Activated T-helper 17 cell treated with anti-CD3 and anti-CD28 coated beads, Interleukin-2, amount 50 U/mL, for 72 hours (primary cell): ENCODE measurements at regions not wholly inside any gene's neighbourhood (a gene's known extent, or its start where the extent isn't known, plus 50 kb on each side); places are given as distances from the start of the nearest gene placed in this dataset.
A peak's percentile ranks its signal among the peaks of the same experiment; 100 is the strongest.

Source experiments
- ATAC-seq: fragments of 150-1000 bp; cut with Tn5 transposase; replicated peaks from 2 replicates; pipeline ENCODE4 v1.10.0; 2021; ENCODE audit warnings: mild to moderate bottlenecking, moderate library complexity
- H3K27ac Mint-ChIP-seq: one replicate; pipeline ENCODE4 v1.8.0; 2022; ENCODE audit warnings: mixed read lengths
- H3K27me3 Mint-ChIP-seq: one replicate; pipeline ENCODE4 v1.8.0; 2022; ENCODE audit warnings: mixed read lengths
- H3K36me3 Mint-ChIP-seq: one replicate; pipeline ENCODE4 v1.8.0; 2022; ENCODE audit warnings: low read depth, mild to moderate bottlenecking, mixed read lengths
- H3K4me1 Mint-ChIP-seq: one replicate; pipeline ENCODE4 v1.8.0; 2022; ENCODE audit warnings: mixed read lengths
- H3K4me3 Mint-ChIP-seq: one replicate; pipeline ENCODE4 v1.8.0; 2022; ENCODE audit warnings: mild to moderate bottlenecking, mixed read lengths
- H3K9me3 Mint-ChIP-seq: one replicate; pipeline ENCODE4 v1.8.0; 2022; ENCODE audit warnings: mixed read lengths

DNA sequence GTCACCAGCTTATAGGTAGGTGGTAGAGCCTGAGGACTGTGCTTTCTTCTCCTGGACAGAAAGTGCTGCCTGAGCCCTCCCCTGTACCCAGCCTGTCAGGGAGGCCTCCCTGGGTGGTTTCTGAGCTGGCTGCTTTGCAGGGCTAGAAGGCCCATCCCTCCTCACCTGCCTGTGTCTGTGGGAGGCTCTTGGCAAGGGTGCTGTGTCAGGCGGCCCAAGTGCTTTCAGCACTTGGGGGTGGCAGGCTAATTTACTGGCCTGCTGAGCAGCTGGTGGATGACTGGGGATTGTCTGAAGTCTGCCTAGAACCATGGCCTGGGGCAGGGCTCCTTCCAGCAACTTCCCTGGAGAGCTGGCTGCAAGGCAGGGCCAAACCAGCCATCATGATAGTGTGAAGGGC, 139.0 kb upstream of the NAV2 start:
- peaks cover 5% of the 10 kb centered on the region for H3K27me3 Mint-ChIP-seq
- H3K4me1 Mint-ChIP-seq, result no peaks in the 10 kb centered on the region
- H3K36me3 Mint-ChIP-seq, result no peaks in the 10 kb centered on the region
- no peak for ATAC-seq
- no peak overlapping the region for H3K27ac Mint-ChIP-seq
- H3K4me3 Mint-ChIP-seq, result no peak overlapping the region
- H3K9me3 Mint-ChIP-seq, result no peaks in the 10 kb centered on the region

GRCh38 chr11:19571906-19572305, 140.7 kb upstream of the NAV2 start:
- H3K4me3 Mint-ChIP-seq, result no peak overlapping the region
- H3K27me3 Mint-ChIP-seq, result peaks cover 5% of the 10 kb centered on the region
- no peaks in the 10 kb centered on the region for H3K36me3 Mint-ChIP-seq
- H3K9me3 Mint-ChIP-seq, result no peaks in the 10 kb centered on the region
- no peak for ATAC-seq
- no peaks in the 10 kb centered on the region for H3K4me1 Mint-ChIP-seq
- H3K27ac Mint-ChIP-seq, result no peak overlapping the region

- no peaks in the 10 kb centered on the region for H3K4me1 Mint-ChIP-seq
- no peaks in the 10 kb centered on the region for H3K9me3 Mint-ChIP-seq
- H3K4me3 Mint-ChIP-seq, result no peak overlapping the region
- ATAC-seq, result no peak
- no peak overlapping the region for H3K27ac Mint-ChIP-seq
- H3K36me3 Mint-ChIP-seq, result no peaks in the 10 kb centered on the region
- peaks cover 5% of the 10 kb centered on the region for H3K27me3 Mint-ChIP-seq
Measured at GRCh38 chr11:19570889-19571288, 141.7 kb upstream of the NAV2 start.

GRCh38 chr11:19567996-19568395, 144.6 kb upstream of the NAV2 start:
- Mint-ChIP-seq H3K27ac (no peak overlapping the region), H3K36me3 (no peaks in the 10 kb centered on the region), H3K4me1 (no peaks in the 10 kb centered on the region), H3K9me3 (no peaks in the 10 kb centered on the region), H3K27me3 (peaks cover 11% of the 10 kb centered on the region), H3K4me3 (no peak overlapping the region)
- ATAC-seq, result no peak

- Mint-ChIP-seq H3K36me3 (no peaks in the 10 kb centered on the region), H3K4me1 (no peaks in the 10 kb centered on the region), H3K27me3 (peaks cover 11% of the 10 kb centered on the region), H3K9me3 (no peaks in the 10 kb centered on the region), H3K4me3 (no peak overlapping the region), H3K27ac (no peak overlapping the region)
- ATAC-seq, result no peak
Measured at GRCh38 chr11:19566583-19567379, 145.9 kb upstream of the NAV2 start.

- H3K4me1 Mint-ChIP-seq, result no peaks in the 10 kb centered on the region
- no peak overlapping the region for H3K27ac Mint-ChIP-seq
- H3K9me3 Mint-ChIP-seq, result no peaks in the 10 kb centered on the region
- no peak for ATAC-seq
- H3K4me3 Mint-ChIP-seq, result no peak overlapping the region
- peaks cover 11% of the 10 kb centered on the region for H3K27me3 Mint-ChIP-seq
- H3K36me3 Mint-ChIP-seq, result no peaks in the 10 kb centered on the region
Measured at GRCh38 chr11:19565639-19566038, 147.0 kb upstream of the NAV2 start.

- no peaks in the 10 kb centered on the region for H3K4me1 Mint-ChIP-seq
- no peak overlapping the region for H3K4me3 Mint-ChIP-seq
- no peak overlapping the region for H3K27ac Mint-ChIP-seq
- ATAC-seq, result no peak
- peaks cover 13% of the 10 kb centered on the region for H3K27me3 Mint-ChIP-seq
- H3K36me3 Mint-ChIP-seq, result no peaks in the 10 kb centered on the region
- no peaks in the 10 kb centered on the region for H3K9me3 Mint-ChIP-seq
Measured at GRCh38 chr11:19562156-19562555, 150.5 kb upstream of the NAV2 start.

- H3K27me3 Mint-ChIP-seq, result peaks cover 14% of the 10 kb centered on the region
- no peak for ATAC-seq
- no peak overlapping the region for H3K4me3 Mint-ChIP-seq
- no peak overlapping the region for H3K27ac Mint-ChIP-seq
- H3K4me1 Mint-ChIP-seq, result no peaks in the 10 kb centered on the region
- H3K36me3 Mint-ChIP-seq, result no peaks in the 10 kb centered on the region
- H3K9me3 Mint-ChIP-seq, result no peaks in the 10 kb centered on the region
Measured at GRCh38 chr11:19561011-19561410, 151.6 kb upstream of the NAV2 start.

- no peaks in the 10 kb centered on the region for H3K9me3 Mint-ChIP-seq
- ATAC-seq, result no peak
Measured at GRCh38 chr11:19560156-19560555, 152.5 kb upstream of the NAV2 start.

GRCh38 chr11:19559746-19560145, 152.9 kb upstream of the NAV2 start:
- ATAC-seq, result no peak
- no peaks in the 10 kb centered on the region for H3K9me3 Mint-ChIP-seq
- peaks cover 13% of the 10 kb centered on the region for H3K27me3 Mint-ChIP-seq
- no peak overlapping the region for H3K4me3 Mint-ChIP-seq
- H3K4me1 Mint-ChIP-seq, result no peaks in the 10 kb centered on the region
- no peak overlapping the region for H3K27ac Mint-ChIP-seq
- H3K36me3 Mint-ChIP-seq, result no peaks in the 10 kb centered on the region

More at GRCh38 chr11:19560156-19560555, 152.5 kb upstream of the NAV2 start:
- Mint-ChIP-seq H3K4me3 (no peak overlapping the region), H3K36me3 (no peaks in the 10 kb centered on the region), H3K4me1 (no peaks in the 10 kb centered on the region), H3K27me3 (peaks cover 14% of the 10 kb centered on the region), H3K27ac (no peak overlapping the region)

GRCh38 chr11:19558189-19558986, 154.2 kb upstream of the NAV2 start:
- Mint-ChIP-seq H3K4me1 (no peaks in the 10 kb centered on the region), H3K27me3 (peaks cover 13% of the 10 kb centered on the region), H3K27ac (no peak overlapping the region), H3K4me3 (no peak overlapping the region), H3K36me3 (no peaks in the 10 kb centered on the region), H3K9me3 (no peaks in the 10 kb centered on the region)
- no peak for ATAC-seq

DNA sequence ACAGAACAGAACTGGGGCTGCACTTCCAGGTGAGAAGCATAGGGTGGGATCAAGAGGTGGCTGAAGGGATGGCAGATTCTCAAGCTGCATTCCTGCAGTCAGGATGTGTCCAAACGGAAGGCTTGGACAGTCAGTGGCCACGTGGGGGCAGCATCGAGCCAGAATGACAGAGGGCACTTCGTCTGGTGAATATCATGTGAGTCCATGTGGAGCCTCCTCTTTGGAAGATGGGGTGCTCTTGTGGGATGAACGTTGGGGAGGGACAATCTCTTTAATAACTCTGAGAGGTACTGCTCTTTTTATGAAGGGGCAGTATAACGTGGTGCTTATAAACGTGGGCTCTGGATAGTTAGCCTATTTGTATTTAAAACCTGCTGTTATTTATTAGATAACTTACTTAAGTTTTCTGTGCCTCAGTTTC, 154.9 kb upstream of the NAV2 start:
- H3K9me3 Mint-ChIP-seq, result no peaks in the 10 kb centered on the region
- no peak overlapping the region for H3K27ac Mint-ChIP-seq
- peak; percentile 59 for ATAC-seq
- no peaks in the 10 kb centered on the region for H3K36me3 Mint-ChIP-seq
- H3K27me3 Mint-ChIP-seq, result peaks cover 10% of the 10 kb centered on the region
- H3K4me3 Mint-ChIP-seq, result no peak overlapping the region
- no peaks in the 10 kb centered on the region for H3K4me1 Mint-ChIP-seq

DNA sequence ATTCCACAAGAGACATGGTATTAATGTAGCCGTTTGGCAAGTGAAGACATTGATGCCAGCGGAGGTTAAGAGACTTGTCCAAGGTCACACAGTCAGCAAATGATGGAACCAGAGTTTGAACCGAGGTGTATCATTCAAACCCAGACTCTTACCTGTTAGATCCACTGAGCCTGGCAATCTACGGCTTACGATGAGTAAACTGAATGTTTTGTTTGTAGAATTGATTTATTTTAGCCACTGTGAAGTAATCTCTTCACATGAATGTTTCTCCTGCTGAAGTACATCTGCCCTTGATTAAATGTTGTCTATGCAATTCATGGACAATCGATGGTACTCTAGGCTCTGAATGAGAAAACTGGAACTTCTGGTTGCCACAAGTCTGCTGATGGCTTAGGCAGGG, 155.5 kb upstream of the NAV2 start:
- ATAC-seq, result no peak
- H3K36me3 Mint-ChIP-seq, result no peaks in the 10 kb centered on the region
- H3K9me3 Mint-ChIP-seq, result no peaks in the 10 kb centered on the region
- no peak overlapping the region for H3K4me3 Mint-ChIP-seq
- no peak overlapping the region for H3K27ac Mint-ChIP-seq
- no peaks in the 10 kb centered on the region for H3K4me1 Mint-ChIP-seq
- H3K27me3 Mint-ChIP-seq, result peaks cover 14% of the 10 kb centered on the region

GRCh38 chr11:19555266-19555665, 157.4 kb upstream of the NAV2 start:
- H3K9me3 Mint-ChIP-seq, result no peaks in the 10 kb centered on the region
- H3K4me3 Mint-ChIP-seq, result no peak overlapping the region
- no peaks in the 10 kb centered on the region for H3K36me3 Mint-ChIP-seq
- no peaks in the 10 kb centered on the region for H3K4me1 Mint-ChIP-seq
- ATAC-seq, result no peak
- peaks cover 14% of the 10 kb centered on the region for H3K27me3 Mint-ChIP-seq
- H3K27ac Mint-ChIP-seq, result no peak overlapping the region

- H3K27me3 Mint-ChIP-seq, result peaks cover 14% of the 10 kb centered on the region
- no peaks in the 10 kb centered on the region for H3K9me3 Mint-ChIP-seq
- H3K36me3 Mint-ChIP-seq, result no peaks in the 10 kb centered on the region
- H3K4me3 Mint-ChIP-seq, result no peak overlapping the region
- H3K4me1 Mint-ChIP-seq, result no peaks in the 10 kb centered on the region
- peak; percentile 72 for ATAC-seq
- no peak overlapping the region for H3K27ac Mint-ChIP-seq
Measured at GRCh38 chr11:19553683-19554333, 158.8 kb upstream of the NAV2 start.
